NCI-H187 treated with DMSO at 0.1 percent for 48 hours (cell line): ENCODE measurements at regions not wholly inside any gene's neighbourhood (a gene's known extent, or its start where the extent isn't known, plus 50 kb on each side); places are given as distances from the start of the nearest gene placed in this dataset.

Experiments
- DNase-seq: peaks from one replicate; lab custom pipeline; 2025; lab: John Stamatoyannopoulos, UW

DNA sequence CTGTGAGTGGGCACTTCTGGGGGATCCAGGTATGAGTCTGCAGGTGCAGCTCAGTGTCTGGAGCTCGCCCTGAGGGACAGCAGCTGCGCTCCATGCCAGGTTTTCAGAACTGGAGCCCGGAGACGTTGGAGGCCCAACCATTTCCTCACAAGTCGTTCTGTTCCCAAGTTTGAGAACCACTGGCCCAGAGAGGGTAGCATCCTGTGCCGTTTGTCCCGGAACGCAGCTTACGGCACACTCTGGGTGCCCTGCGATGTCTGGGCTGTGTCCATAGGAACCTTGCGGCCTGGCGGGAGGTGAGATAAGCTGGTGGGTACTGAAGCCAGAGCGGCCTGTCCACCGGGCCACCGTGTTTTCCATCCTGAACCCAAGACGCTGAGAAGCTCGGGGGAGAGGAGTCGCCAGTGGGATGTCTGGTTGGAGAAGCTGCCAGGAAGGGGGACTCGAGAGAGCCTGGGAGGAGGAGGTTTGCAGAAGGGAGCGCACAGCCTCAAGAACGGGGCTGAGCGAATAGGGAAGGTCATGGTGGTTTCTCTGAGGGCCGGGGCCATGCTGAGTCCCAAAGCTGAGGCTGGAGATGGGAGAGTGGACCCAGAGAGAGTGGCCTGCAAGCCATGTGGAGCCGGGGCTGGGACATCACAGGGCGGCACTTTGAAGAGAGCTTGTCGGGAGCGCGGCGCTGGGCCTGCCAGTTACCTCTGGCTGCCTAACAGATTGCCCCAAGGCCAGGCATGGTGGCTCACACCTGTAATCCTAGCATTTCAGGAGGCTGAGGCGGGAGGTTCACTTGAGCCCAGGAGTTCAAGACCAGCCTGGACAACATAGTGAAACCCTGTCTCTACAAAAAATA lies 211.0 kb upstream of the GSE1 start:
- DNase-seq: no peak

DNA sequence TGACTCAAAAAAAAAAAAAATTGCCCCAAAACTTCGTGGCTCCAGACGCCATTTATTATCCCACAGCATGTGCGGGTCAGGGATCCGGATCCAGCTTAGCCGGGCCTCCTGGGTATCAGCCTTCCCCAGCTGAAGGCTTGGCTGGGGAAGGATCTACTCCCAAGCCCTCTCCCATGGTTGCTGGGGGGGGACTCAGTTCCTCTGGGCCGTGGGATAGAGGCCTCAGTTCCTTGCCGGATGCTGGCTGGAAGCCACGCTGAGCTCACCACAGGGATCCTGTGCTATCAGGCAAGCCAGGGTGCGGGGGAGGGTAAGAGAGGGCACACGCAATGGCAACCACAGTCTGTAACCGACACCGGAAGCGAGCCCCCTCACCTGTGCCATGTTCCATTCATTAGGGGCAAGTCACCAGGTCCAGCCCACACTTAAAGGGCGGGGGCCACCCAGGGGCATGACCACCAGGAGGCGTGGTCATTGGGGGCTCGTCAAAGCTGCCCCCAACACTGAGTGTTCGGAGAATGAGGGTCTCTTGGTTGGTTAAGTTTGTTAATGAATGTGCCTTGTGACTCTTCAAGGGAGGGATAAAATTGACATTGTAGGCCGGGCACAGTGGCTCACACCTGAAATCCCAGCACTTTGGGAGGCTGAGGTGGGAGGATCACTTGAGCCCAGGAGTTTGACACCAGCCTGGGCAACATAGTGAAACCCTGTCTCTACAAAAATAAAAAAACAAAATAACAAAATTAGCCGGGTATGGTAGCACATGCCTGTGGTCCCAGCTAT lies 210.0 kb upstream of the GSE1 start:
- DNase-seq: no peak

DNA sequence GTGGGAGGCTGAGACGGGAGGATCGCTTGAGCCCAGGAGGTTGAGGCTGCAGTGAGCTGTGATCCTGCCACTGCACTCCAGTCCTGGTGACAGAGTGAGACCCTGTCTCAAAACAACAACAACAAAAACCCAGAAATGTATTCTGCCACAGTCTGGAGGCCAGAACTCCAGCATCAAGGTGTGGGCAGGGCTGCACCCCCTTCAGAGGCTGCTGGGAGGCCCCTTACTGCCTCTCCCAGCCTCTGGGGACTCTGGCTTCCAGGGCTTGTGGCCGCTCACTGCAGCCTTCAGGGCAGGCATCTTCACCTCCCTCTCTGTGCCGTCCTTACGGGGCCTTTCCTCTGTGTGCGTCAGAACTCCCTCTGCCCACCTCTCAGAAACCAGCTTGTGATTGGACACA lies 209.4 kb upstream of the GSE1 start:
- DNase-seq: no peak

- DNase-seq: no peak
Measured at GRCh38 chr16:85412911-85413520, 200.1 kb upstream of the GSE1 start.

GRCh38 chr16:85413691-85414663 lies 199.1 kb upstream of the GSE1 start:
- no peak for DNase-seq

GRCh38 chr16:85415196-85416090 lies 197.7 kb upstream of the GSE1 start:
- no peak for DNase-seq

GRCh38 chr16:85416228-85417109 lies 196.7 kb upstream of the GSE1 start:
- no peak for DNase-seq

DNA sequence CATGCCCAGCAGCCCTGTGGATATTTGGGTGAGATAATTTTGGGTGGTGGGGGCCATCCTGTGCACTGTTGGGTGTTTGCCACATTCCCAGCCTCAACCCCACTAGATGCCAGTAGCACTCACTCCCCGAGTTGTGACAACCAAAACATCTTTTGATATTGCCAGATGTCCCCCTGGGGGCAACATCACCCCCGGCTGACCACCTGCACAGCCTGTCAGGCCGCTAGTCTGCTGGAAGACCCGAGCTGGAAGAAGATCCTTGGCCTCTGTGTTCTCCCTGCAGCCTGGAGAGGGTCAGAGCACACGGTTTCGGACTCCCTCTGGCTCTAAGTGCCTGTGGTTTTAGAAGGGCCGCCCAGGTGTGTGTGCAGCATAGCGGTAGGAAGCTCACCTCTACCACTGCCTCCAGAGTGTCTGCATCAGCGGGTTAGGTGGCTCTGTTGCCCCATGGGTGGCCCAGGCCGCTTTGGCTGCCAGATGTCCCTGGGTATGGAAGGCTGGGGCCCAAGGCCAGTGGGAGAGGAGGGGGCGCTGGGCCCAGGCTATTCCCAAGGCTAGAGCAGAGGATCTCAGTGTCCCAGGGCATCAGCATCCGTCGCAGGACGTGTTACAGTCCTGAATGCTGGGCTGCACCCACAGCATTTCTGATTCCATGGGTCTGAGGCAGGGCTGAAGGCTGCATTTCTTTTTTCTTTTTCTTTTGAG lies 195.8 kb upstream of the GSE1 start:
- DNase-seq: no peak

DNA sequence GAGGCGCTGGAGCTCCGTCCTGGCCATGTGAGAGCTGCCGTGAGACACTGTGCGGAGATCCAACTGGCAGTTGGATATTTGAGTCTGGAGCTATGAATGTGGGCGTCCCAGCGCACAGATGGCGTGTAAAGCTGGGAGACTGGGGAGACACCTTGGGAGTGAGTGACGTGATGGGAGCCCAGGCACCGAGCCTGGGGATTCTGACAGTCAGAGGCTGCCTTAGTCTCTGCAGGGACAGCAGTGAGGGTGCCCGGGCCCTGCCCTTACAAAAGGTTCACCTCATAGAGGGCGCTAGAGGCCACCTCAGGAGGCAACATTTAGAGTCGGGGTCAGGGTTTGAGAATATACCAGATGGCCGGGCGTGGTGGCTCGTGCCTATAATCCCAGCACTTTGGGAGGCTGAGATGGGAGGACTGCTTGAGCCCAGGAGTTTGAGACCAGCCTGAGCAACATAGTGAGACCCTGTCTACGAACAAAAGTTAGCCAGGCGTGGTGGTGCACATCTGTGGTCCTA lies 194.1 kb upstream of the GSE1 start:
- DNase-seq: no peak

GRCh38 chr16:85419503-85420408 lies 193.4 kb upstream of the GSE1 start:
- DNase-seq: no peak

GRCh38 chr16:85420501-85421337 lies 192.4 kb upstream of the GSE1 start:
- no peak for DNase-seq

- DNase-seq: no peak
Measured at GRCh38 chr16:85421338-85422195, 191.6 kb upstream of the GSE1 start.

DNA sequence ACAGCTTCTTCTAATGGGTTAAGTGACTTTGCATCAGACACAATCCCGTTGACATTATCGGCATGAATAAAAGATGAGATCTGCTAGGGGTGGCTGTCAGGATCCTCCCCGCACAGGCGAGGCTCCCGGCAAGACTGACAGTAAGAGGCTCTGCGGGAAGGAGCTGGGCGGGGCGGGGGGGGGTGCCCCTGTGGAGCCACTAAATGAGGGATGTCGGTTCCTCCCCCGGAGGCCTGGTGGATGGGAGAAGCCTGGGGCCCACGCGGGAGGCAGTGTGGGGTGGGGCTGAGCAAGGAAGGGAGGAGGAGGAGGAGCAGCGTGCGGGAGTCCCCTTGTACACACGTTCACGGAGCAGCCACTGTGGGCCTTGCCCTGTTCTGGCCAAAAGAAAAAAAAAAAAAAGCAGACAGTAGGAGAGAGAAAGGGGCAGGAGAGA lies 190.9 kb upstream of the GSE1 start:
- DNase-seq: no peak

GRCh38 chr16:85422632-85423550 lies 190.2 kb upstream of the GSE1 start:
- DNase-seq: no peak

DNA sequence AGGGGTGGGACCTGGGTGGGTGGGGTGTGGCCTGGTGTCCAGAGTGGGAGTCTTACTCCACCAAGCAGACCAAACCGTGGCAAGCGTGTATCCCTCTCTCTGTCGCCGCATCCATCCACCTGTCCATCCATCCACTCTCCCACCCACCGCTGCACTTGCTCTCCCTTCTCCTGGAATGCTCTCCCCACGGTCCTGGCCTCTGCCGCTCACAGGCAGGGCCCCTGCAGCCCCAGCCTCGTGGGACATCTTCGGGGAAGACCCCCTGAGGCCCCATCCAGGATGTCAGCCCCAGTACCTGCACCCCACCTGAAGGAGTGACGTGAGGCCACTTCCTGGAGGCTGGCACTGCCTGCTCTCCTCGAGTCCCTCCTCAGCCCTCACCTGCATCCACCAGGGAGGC lies 189.5 kb upstream of the GSE1 start:
- DNase-seq: no peak
